H9 (cell line): ENCODE measurements at regions not wholly inside any gene's neighbourhood (a gene's known extent, or its start where the extent isn't known, plus 50 kb on each side); places are given as distances from the start of the nearest gene placed in this dataset.

Experiments used
- DNase-seq: peaks from one replicate; pipeline ENCODE4 v3.0.0-alpha.2; 2017
- H2AFZ ChIP-seq: one replicate; pipeline ENCODE4 v1.6.1; 2013; ENCODE audit warnings: mild to moderate bottlenecking, low read length, control low read depth, moderate library complexity
- H2AK5ac ChIP-seq: 2 replicates; pipeline ENCODE4 v1.6.1; 2013; ENCODE audit warnings: low read length, control low read depth, mixed read lengths; ENCODE audit not compliant: insufficient read length
- H2BK120ac ChIP-seq: one replicate; pipeline ENCODE4 v1.6.1; 2013; ENCODE audit warnings: low read depth, mild to moderate bottlenecking, low read length, control low read depth, inconsistent platforms; ENCODE audit not compliant: poor library complexity, severe bottlenecking
- H2BK12ac ChIP-seq: 2 replicates; pipeline ENCODE4 v1.6.1; 2013; ENCODE audit warnings: low read length, control low read depth, mixed read lengths, low read depth; ENCODE audit not compliant: insufficient read length
- H2BK15ac ChIP-seq: 2 replicates; pipeline ENCODE4 v1.6.1; 2013; ENCODE audit warnings: low read depth, low read length, control low read depth
- H2BK20ac ChIP-seq: one replicate; pipeline ENCODE4 v1.6.1; 2013; ENCODE audit warnings: low read depth, mild to moderate bottlenecking, low read length, control low read depth, inconsistent platforms; ENCODE audit not compliant: poor library complexity, severe bottlenecking
- H2BK5ac ChIP-seq: 2 replicates; pipeline ENCODE4 v1.6.1; 2013; ENCODE audit warnings: low read length, control low read depth, mixed read lengths; ENCODE audit not compliant: insufficient read length
- H3K14ac ChIP-seq: 2 replicates; pipeline ENCODE4 v1.6.1; 2013; ENCODE audit warnings: low read length, control low read depth; ENCODE audit not compliant: insufficient read depth
- H3K18ac ChIP-seq: 2 replicates; pipeline ENCODE4 v1.6.1; 2013; ENCODE audit warnings: low read depth, mild to moderate bottlenecking, mixed read lengths, low read length, control low read depth; ENCODE audit not compliant: insufficient read length
- H3K23ac ChIP-seq: 2 replicates; pipeline ENCODE4 v1.6.1; 2013; ENCODE audit warnings: low read length, control low read depth, mixed read lengths, low read depth; ENCODE audit not compliant: insufficient read length
- H3K23me2 ChIP-seq: 2 replicates; pipeline ENCODE4 v1.6.1; 2013; ENCODE audit warnings: low read depth, mild to moderate bottlenecking, mixed read lengths, low read length, control low read depth; ENCODE audit not compliant: insufficient read length, poor library complexity, severe bottlenecking
- H3K27ac ChIP-seq: 2 replicates; pipeline ENCODE4 v1.5.1; 2013; ENCODE audit warnings: low read length, control low read depth, mixed read lengths, low read depth; ENCODE audit not compliant: insufficient read length
- H3K27me3 ChIP-seq: 2 replicates; pipeline ENCODE4 v1.6.1; 2013; ENCODE audit warnings: low read length, control low read depth, inconsistent platforms; ENCODE audit not compliant: insufficient read depth
- H3K4ac ChIP-seq: 2 replicates; pipeline ENCODE4 v1.6.1; 2013; ENCODE audit warnings: low read depth, mild to moderate bottlenecking, control low read depth, inconsistent platforms, low read length, moderate library complexity
- H3K4me1 ChIP-seq: 2 replicates; pipeline ENCODE4 v1.6.1; 2013; ENCODE audit warnings: low read length, control low read depth, inconsistent platforms; ENCODE audit not compliant: insufficient read depth
- H3K4me2 ChIP-seq: 2 replicates; pipeline ENCODE4 v1.6.1; 2013; ENCODE audit warnings: low read length, control low read depth, mixed read lengths; ENCODE audit not compliant: insufficient read length, insufficient read depth
- H3K56ac ChIP-seq: 2 replicates; pipeline ENCODE4 v1.6.1; 2013; ENCODE audit warnings: low read depth, mild to moderate bottlenecking, mixed read lengths, low read length, control low read depth; ENCODE audit not compliant: insufficient read length
- H3K79me1 ChIP-seq: 2 replicates; pipeline ENCODE4 v1.6.1; 2013; ENCODE audit warnings: low read depth, mild to moderate bottlenecking, moderate library complexity, low read length, control low read depth, inconsistent platforms; ENCODE audit not compliant: insufficient read depth, poor library complexity, severe bottlenecking
- H3K79me2 ChIP-seq: 2 replicates; pipeline ENCODE4 v1.6.1; 2013; ENCODE audit warnings: low read length, control low read depth, inconsistent platforms; ENCODE audit not compliant: insufficient read depth
- H3K9ac ChIP-seq: 2 replicates; pipeline ENCODE4 v1.6.1; 2013; ENCODE audit warnings: low read length, control low read depth, mixed read lengths; ENCODE audit not compliant: insufficient read length; ENCODE audit errors: extremely low read depth
- H3K9me3 ChIP-seq: one replicate; pipeline ENCODE4 v1.6.1; 2013; ENCODE audit warnings: low read depth, low read length, inconsistent platforms; ENCODE audit not compliant: control insufficient read depth
- H3T11ph ChIP-seq: one replicate; pipeline ENCODE4 v1.6.1; 2013; ENCODE audit warnings: mild to moderate bottlenecking, low read length, control low read depth, inconsistent platforms
- H4K20me1 ChIP-seq: one replicate; pipeline ENCODE4 v1.6.1; 2013; ENCODE audit not compliant: control insufficient read depth, insufficient read length, insufficient read depth
- H4K5ac ChIP-seq: 2 replicates; pipeline ENCODE4 v1.6.1; 2013; ENCODE audit warnings: low read depth, mild to moderate bottlenecking, mixed read lengths, low read length, control low read depth; ENCODE audit not compliant: insufficient read length
- H4K8ac ChIP-seq: replicated peaks from 2 replicates; pipeline ENCODE4 v1.6.1; 2013; ENCODE audit warnings: low read length, control low read depth, mixed read lengths, low read depth; ENCODE audit not compliant: insufficient read length
- H4K91ac ChIP-seq: 2 replicates; pipeline ENCODE4 v1.6.1; 2013; ENCODE audit warnings: low read depth, mild to moderate bottlenecking, moderate library complexity, mixed read lengths, low read length, control low read depth; ENCODE audit not compliant: insufficient read length
- H3K27ac Mint-ChIP-seq, 3 experiments: 2 replicates in 2 of 3; 3 replicates in 1 of 3; pipeline ENCODE4 v1.8.0; 2020 to 2021; ENCODE audit warnings: mixed read lengths in 3 of 3, mild to moderate bottlenecking in 1 of 3, moderate library complexity in 1 of 3
- H3K27me3 Mint-ChIP-seq: 2 replicates; pipeline ENCODE4 v1.8.0; 2021; ENCODE audit warnings: low read depth, mild to moderate bottlenecking, moderate library complexity, mixed read lengths
- H3K36me3 Mint-ChIP-seq, 3 experiments: 2 replicates in 2 of 3; 3 replicates in 1 of 3; pipeline ENCODE4 v1.8.0; 2020 to 2021; ENCODE audit warnings: low read depth in 3 of 3, mixed read lengths in 3 of 3; ENCODE audit not compliant: insufficient read depth in 1 of 3
- H3K4me1 Mint-ChIP-seq, 2 experiments: 2 replicates each; pipeline ENCODE4 v1.8.0; 2020; ENCODE audit warnings: mixed read lengths in 2 of 2
- H3K4me3 Mint-ChIP-seq, 2 experiments: 2 replicates in 1 of 2; 3 replicates in 1 of 2; pipeline ENCODE4 v1.8.0; 2020 to 2021; ENCODE audit warnings: mild to moderate bottlenecking in 2 of 2, mixed read lengths in 2 of 2, moderate library complexity in 1 of 2
- H3K9me3 Mint-ChIP-seq, 2 experiments: 2 replicates in 1 of 2; 3 replicates in 1 of 2; pipeline ENCODE4 v1.8.0; 2020; ENCODE audit warnings: mild to moderate bottlenecking in 2 of 2, mixed read lengths in 2 of 2, moderate library complexity in 1 of 2
- WGBS: extraction: QIAGEN DNeasy Blood & Tissue Kit; methylation state at CpG from one replicate; pipeline ENCODE4 v1.1.7; 2013; ENCODE audit warnings: missing lambda C conversion rate, low lambda C conversion rate, mixed read lengths; ENCODE audit not compliant: insufficient read length; ENCODE audit errors: extremely low coverage; 5-methylcytosine and 5-hydroxymethylcytosine counted together
- TF ChIP-seq, protein P1 (sequence below): fragments of 200-600 bp; sonication (generic); conservative IDR thresholded peaks from 3 replicates; pipeline ENCODE4 v1.8.0; 2021; ENCODE audit warnings: antibody characterized with exemption, mild to moderate bottlenecking

- Histone ChIP-seq H3K4me2 (no peak overlapping the region), H2BK15ac (no peak overlapping the region), H4K8ac (no peak overlapping the region), H4K20me1 (no peaks in the 10 kb centered on the region), H3K4ac (no peak overlapping the region), H3K9ac (no peak overlapping the region), H4K91ac (no peak overlapping the region), H2BK5ac (no peak overlapping the region), H3K79me2 (no peaks in the 10 kb centered on the region), H3K4me1 (no peaks in the 10 kb centered on the region), H2BK20ac (no peak overlapping the region), H4K5ac (no peak overlapping the region), H2AFZ (no peak overlapping the region), H3K14ac (no peak overlapping the region), H3K23me2 (no peaks in the 10 kb centered on the region), H3K27me3 (no peaks in the 10 kb centered on the region), H3K27ac (no peak overlapping the region), H2BK12ac (no peak overlapping the region), H3K79me1 (no peaks in the 10 kb centered on the region), H3K18ac (no peak overlapping the region), H2AK5ac (no peak overlapping the region), H3K9me3 (no peaks in the 10 kb centered on the region), H3T11ph (no peak overlapping the region), H3K23ac (no peak overlapping the region), H2BK120ac (no peak overlapping the region), H3K56ac (no peak overlapping the region)
- no peaks in the 10 kb centered on the region; a peak in 1 of 4 replicates for H3K4me1 Mint-ChIP-seq
- DNase-seq: no peak
- no peaks in the 10 kb centered on the region for H3K27me3 Mint-ChIP-seq
- H3K27ac Mint-ChIP-seq: no peak overlapping the region
- H3K36me3 Mint-ChIP-seq: peaks cover 0 to 2% (median 0%) of the 10 kb centered on the region in 3 experiments; a peak in 1 of 7 replicates
- TF ChIP-seq, protein P1, sequence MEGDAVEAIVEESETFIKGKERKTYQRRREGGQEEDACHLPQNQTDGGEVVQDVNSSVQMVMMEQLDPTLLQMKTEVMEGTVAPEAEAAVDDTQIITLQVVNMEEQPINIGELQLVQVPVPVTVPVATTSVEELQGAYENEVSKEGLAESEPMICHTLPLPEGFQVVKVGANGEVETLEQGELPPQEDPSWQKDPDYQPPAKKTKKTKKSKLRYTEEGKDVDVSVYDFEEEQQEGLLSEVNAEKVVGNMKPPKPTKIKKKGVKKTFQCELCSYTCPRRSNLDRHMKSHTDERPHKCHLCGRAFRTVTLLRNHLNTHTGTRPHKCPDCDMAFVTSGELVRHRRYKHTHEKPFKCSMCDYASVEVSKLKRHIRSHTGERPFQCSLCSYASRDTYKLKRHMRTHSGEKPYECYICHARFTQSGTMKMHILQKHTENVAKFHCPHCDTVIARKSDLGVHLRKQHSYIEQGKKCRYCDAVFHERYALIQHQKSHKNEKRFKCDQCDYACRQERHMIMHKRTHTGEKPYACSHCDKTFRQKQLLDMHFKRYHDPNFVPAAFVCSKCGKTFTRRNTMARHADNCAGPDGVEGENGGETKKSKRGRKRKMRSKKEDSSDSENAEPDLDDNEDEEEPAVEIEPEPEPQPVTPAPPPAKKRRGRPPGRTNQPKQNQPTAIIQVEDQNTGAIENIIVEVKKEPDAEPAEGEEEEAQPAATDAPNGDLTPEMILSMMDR: no peak
- no peak overlapping the region for H3K4me3 Mint-ChIP-seq
- H3K9me3 Mint-ChIP-seq: peaks cover 0 to 4% of the 10 kb centered on the region in 2 experiments; a peak in 1 of 5 replicates
- no CpG with 5 or more reads among the region's 3 CpGs for WGBS
Observed at GRCh38 chr1:63245186-63245585, 77.2 kb upstream of the FOXD3 start.
